ENCODE measurements at regions not wholly inside any gene's neighbourhood (a gene's known extent, or its start where the extent isn't known, plus 50 kb on each side); places are given as distances from the start of the nearest gene placed in this dataset.
A peak's percentile ranks its signal among the peaks of the same experiment; 100 is the strongest.

GRCh38 chr1:60745484-60745883 is 336.9 kb upstream of the NFIA start:
- no peak for TF ChIP-seq CTCF (conservative IDR thresholded peaks at IDR 0.05; ENCODE audit: low read depth)
- CTCF ChIA-PET, result no interaction called here
- H3K27ac ChIP-seq, result no peak overlapping the region
- DNase-seq (ENCODE audit: low spot score), result no peak
- POLR2A ChIA-PET (ENCODE audit: low non-redundant PET), result no interaction called here

- TF ChIP-seq CTCF (conservative IDR thresholded peaks at IDR 0.05; ENCODE audit: low read depth), result no peak
- DNase-seq (ENCODE audit: low spot score), result no peak
- POLR2A ChIA-PET (ENCODE audit: low non-redundant PET), result no interaction called here
- CTCF ChIA-PET, result no interaction called here
- H3K27ac ChIP-seq, result no peak overlapping the region
Observed at GRCh38 chr1:60742339-60742738, 340.0 kb upstream of the NFIA start.

- TF ChIP-seq CTCF (conservative IDR thresholded peaks at IDR 0.05; ENCODE audit: low read depth), result no peak
- H3K27ac ChIP-seq, result no peak overlapping the region
- ChIA-PET CTCF (interaction anchor here (0.6 kb wide), 1 partner anchor 1889 kb away, joined by 4 read pairs; no protein-coding TSS in a partner anchor), POLR2A (ENCODE audit: low non-redundant PET) (no interaction called here)
- no peak for DNase-seq (ENCODE audit: low spot score)
Observed at GRCh38 chr1:60740154-60740553, 342.2 kb upstream of the NFIA start.

GRCh38 chr1:60739729-60740128 is 342.6 kb upstream of the NFIA start:
- no peak for TF ChIP-seq CTCF (conservative IDR thresholded peaks at IDR 0.05; ENCODE audit: low read depth)
- ChIA-PET CTCF (interaction anchor here (0.6 kb wide), 1 partner anchor 1889 kb away, joined by 4 read pairs; no protein-coding TSS in a partner anchor), POLR2A (ENCODE audit: low non-redundant PET) (no interaction called here)
- no peak overlapping the region for H3K27ac ChIP-seq
- no peak for DNase-seq (ENCODE audit: low spot score)

GRCh38 chr1:60732977-60733401 is 349.4 kb upstream of the NFIA start:
- ChIA-PET CTCF (no interaction called here), POLR2A (ENCODE audit: low non-redundant PET) (no interaction called here)
- TF ChIP-seq CTCF (conservative IDR thresholded peaks at IDR 0.05; ENCODE audit: low read depth), result no peak

GRCh38 chr1:60731321-60731720 is 351.0 kb upstream of the NFIA start:
- ChIA-PET CTCF (interaction anchor here (0.6 to 1.0 kb wide), 3 partner anchors 19 to 76 kb away, joined by 3 to 6 read pairs (median 4); no protein-coding TSS in a partner anchor), POLR2A (ENCODE audit: low non-redundant PET) (no interaction called here)
- DNase-seq (ENCODE audit: low spot score), result no peak
- no peak for TF ChIP-seq CTCF (conservative IDR thresholded peaks at IDR 0.05; ENCODE audit: low read depth)
- H3K27ac ChIP-seq, result no peak overlapping the region

More at GRCh38 chr1:60732977-60733401, 349.4 kb upstream of the NFIA start:
- DNase-seq (ENCODE audit: low spot score), result no peak
- H3K27ac ChIP-seq, result no peak overlapping the region

GRCh38 chr1:60727552-60727951 is 354.8 kb upstream of the NFIA start:
- peak; percentile 38 for DNase-seq (ENCODE audit: low spot score)
- CTCF ChIA-PET, result no interaction called here
- no peak overlapping the region for H3K27ac ChIP-seq
- TF ChIP-seq CTCF (conservative IDR thresholded peaks at IDR 0.05; ENCODE audit: low read depth), result no peak
- POLR2A ChIA-PET (ENCODE audit: low non-redundant PET), result no interaction called here
